ACHN (cell line): ENCODE measurements at regions not wholly inside any gene's neighbourhood (a gene's known extent, or its start where the extent isn't known, plus 50 kb on each side); places are given as distances from the start of the nearest gene placed in this dataset.

ENCODE experiments used
- DNase-seq: peaks from one replicate; pipeline ENCODE4 v3.0.0-alpha.2; 2015
- in situ Hi-C: cut with HindIII; loops from 2 replicates; pipeline ENCODE4 v1.10.0; 2017; ENCODE audit warnings: low sequenced_read_pairs, low pct_ligation_motif_present, low pct_unique_long_range_greater_than_20kb

DNA sequence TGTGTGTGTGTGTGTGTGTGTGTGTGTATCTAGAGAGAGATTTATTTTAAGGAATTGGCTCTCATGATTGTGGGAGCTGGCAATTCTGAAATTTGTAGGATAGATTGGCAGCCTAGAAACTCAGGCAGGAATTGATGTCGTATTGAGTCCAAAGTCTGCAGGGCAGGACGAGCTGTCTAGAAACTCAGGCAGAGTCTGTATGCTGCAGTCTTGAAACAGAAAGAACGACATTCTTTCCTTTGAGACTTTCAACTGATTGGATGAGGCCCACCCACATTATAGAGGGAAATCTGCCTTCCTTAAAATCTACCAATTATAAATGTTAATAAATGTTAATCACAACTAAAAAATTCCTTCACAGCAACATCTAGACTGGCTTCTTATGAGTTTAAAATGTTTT lies 436.6 kb upstream of the FANCL start:
- no peak for DNase-seq
- in situ Hi-C loops, result no loop called here

GRCh38 chr2:58671675-58672074 lies 430.6 kb upstream of the FANCL start:
- in situ Hi-C loops, result no loop called here
- no peak for DNase-seq

- in situ Hi-C loops, result no loop called here
- DNase-seq, result no peak
Measured at GRCh38 chr2:58669998-58670397, 428.9 kb upstream of the FANCL start.

GRCh38 chr2:58667137-58667774 lies 426.1 kb upstream of the FANCL start:
- no peak for DNase-seq
- in situ Hi-C loops, result no loop called here

GRCh38 chr2:58666323-58666970 lies 425.3 kb upstream of the FANCL start:
- DNase-seq, result no peak
- in situ Hi-C loops, result no loop called here

GRCh38 chr2:58665154-58665553 lies 424.0 kb upstream of the FANCL start:
- DNase-seq, result no peak
- in situ Hi-C loops, result no loop called here

DNA sequence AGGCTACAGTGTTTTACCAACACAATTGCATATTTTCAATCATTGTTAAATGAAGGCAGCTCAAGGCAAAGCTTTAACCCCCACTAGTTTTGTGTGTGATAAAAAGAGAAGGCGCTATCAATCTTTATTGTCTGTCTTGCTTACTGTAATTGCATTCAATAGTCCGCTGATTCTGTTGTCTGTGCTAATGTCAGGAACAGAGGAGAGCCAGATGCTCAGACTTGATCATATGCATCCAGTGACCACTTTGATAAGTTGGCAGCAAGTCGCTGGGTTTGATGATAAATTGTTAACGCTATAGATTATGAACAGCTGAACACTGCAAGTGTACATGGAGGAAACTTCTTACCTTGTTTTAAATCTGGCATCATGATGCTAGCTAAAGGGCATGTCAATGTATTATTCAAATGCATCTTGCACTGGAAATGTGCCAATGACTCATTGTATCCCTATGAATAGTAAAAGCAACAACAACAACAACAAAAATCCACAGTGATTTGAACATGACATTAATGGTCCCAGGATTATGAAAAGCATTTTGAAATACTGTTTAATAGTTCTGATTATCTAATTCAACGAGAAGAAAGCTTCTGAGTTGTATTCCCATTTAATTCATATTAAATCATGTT lies 423.5 kb upstream of the FANCL start:
- in situ Hi-C loops, result no loop called here
- no peak for DNase-seq

- DNase-seq, result no peak
- in situ Hi-C loops, result no loop called here
Measured at GRCh38 chr2:58660046-58660445, 418.9 kb upstream of the FANCL start.

- DNase-seq, result no peak
- in situ Hi-C loops, result no loop called here
Measured at GRCh38 chr2:58655152-58655551, 414.0 kb upstream of the FANCL start.

DNA sequence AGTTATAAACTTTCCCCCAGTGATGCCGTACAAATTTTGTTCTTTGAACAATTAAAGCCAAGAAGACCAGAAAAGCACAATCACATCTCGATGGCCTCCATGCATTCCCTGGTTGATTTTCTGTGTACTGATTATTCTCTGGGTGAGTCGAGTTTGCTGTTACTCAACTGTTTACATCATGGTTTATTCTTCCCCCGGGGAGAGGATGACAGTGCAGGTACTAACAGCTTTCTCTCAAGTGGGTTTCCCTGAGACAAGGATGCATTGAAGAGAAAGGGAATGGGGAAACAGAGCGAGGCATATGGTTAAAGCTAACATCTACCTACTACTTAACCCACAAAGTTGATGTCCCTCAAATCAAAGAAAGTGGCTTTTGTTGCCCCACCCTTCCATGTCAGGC lies 410.8 kb upstream of the FANCL start:
- no peak for DNase-seq
- in situ Hi-C loops, result no loop called here

GRCh38 chr2:58650781-58651180 lies 409.7 kb upstream of the FANCL start:
- in situ Hi-C loops, result no loop called here

GRCh38 chr2:58649756-58650155 lies 408.6 kb upstream of the FANCL start:
- no peak for DNase-seq
- in situ Hi-C loops, result no loop called here

More at GRCh38 chr2:58650781-58651180, 409.7 kb upstream of the FANCL start:
- DNase-seq, result no peak

GRCh38 chr2:58645017-58645416 lies 403.9 kb upstream of the FANCL start:
- DNase-seq, result no peak
- in situ Hi-C loops, result no loop called here

- in situ Hi-C loops, result no loop called here
- no peak for DNase-seq
Measured at GRCh38 chr2:58644451-58644850, 403.3 kb upstream of the FANCL start.

- in situ Hi-C loops, result no loop called here
Measured at GRCh38 chr2:58641001-58641400, 399.9 kb upstream of the FANCL start.

GRCh38 chr2:58640042-58640441 lies 398.9 kb upstream of the FANCL start:
- in situ Hi-C loops, result no loop called here
- DNase-seq, result no peak

More at GRCh38 chr2:58641001-58641400, 399.9 kb upstream of the FANCL start:
- no peak for DNase-seq

GRCh38 chr2:58638256-58638805 lies 397.2 kb upstream of the FANCL start:
- DNase-seq, result peak; percentile 35
- in situ Hi-C loops, result no loop called here

DNA sequence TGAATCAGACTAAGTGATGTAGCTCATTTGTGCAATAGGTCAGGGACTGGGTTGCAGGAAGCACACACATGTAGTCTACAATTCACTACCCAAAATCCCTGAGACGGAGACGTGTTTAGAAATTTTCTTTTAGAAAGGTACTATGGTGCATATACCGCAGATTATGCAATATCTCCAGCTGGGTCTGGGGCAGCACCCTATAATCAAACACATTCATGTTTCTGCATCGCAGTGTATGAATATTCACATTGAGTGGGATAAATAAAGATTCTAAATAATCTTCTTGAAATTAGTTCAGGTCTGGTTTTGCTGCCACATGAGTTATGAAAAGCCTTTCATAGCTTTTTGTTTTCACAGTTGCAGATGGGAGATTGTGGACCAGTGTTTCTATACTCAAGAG lies 395.7 kb upstream of the FANCL start:
- DNase-seq, result no peak
- in situ Hi-C loops, result no loop called here

DNA sequence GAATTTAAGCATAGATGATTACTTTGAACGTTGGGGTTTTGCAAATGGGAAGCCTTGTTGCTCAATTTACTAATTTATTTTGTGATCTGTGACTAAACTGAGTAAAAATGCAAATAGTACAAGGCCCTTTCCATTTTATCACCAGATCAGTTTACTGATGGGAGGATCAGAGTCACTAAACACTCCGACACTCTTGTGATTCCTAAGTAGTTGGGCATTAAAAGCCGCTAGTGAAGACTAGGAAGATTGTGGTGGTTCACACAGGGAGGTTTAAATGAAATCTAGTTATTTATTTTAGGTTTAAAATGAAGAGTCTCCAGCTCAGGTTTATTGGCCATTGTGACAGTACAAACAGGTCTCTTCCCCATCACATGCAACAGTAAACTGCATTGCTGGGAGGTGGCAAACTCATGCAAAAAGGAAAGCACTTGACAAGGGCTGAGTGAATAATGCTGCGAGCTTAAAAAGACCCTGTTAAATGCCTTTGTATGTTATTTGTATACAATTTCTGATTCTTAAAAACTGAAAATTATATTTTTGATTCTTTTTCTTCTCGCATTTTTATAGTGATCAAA lies 394.8 kb upstream of the FANCL start:
- DNase-seq, result no peak
- in situ Hi-C loops, result no loop called here
